ENCODE measurements at regions not wholly inside any gene's neighbourhood (a gene's known extent, or its start where the extent isn't known, plus 50 kb on each side); places are given as distances from the start of the nearest gene placed in this dataset.

GRCh38 chr2:49831698-49832367, 677.5 kb upstream of the FSHR start:
- no peak for ATAC-seq
- Mint-ChIP-seq H3K36me3 (no peaks in the 10 kb centered on the region), H3K4me3 (no peak overlapping the region), H3K27ac (no peak overlapping the region), H3K27me3 (no peaks in the 10 kb centered on the region), H3K9me3 (peaks cover 7% of the 10 kb centered on the region), H3K4me1 (no peaks in the 10 kb centered on the region)

GRCh38 chr2:49830846-49831245, 676.5 kb upstream of the FSHR start:
- peaks cover 9% of the 10 kb centered on the region for H3K9me3 Mint-ChIP-seq
- H3K27ac Mint-ChIP-seq, result no peak overlapping the region
- no peak overlapping the region for H3K4me3 Mint-ChIP-seq
- H3K4me1 Mint-ChIP-seq, result no peaks in the 10 kb centered on the region
- no peaks in the 10 kb centered on the region for H3K36me3 Mint-ChIP-seq
- no peak for ATAC-seq
- no peaks in the 10 kb centered on the region for H3K27me3 Mint-ChIP-seq

GRCh38 chr2:49827366-49827765, 673.1 kb upstream of the FSHR start:
- Mint-ChIP-seq H3K9me3 (peaks cover 22% of the 10 kb centered on the region), H3K27ac (no peak overlapping the region), H3K4me1 (no peaks in the 10 kb centered on the region), H3K36me3 (no peaks in the 10 kb centered on the region), H3K4me3 (no peak overlapping the region), H3K27me3 (no peaks in the 10 kb centered on the region)
- ATAC-seq, result no peak

- no peak overlapping the region for H3K27ac Mint-ChIP-seq
- H3K4me3 Mint-ChIP-seq, result no peak overlapping the region
- no peaks in the 10 kb centered on the region for H3K4me1 Mint-ChIP-seq
- no peaks in the 10 kb centered on the region for H3K27me3 Mint-ChIP-seq
- H3K36me3 Mint-ChIP-seq, result no peaks in the 10 kb centered on the region
- ATAC-seq, result no peak
- no peaks in the 10 kb centered on the region for H3K9me3 Mint-ChIP-seq
Observed at GRCh38 chr2:49813208-49813607, 658.9 kb upstream of the FSHR start.

- no peaks in the 10 kb centered on the region for H3K27me3 Mint-ChIP-seq
Observed at GRCh38 chr2:49812730-49813129, 658.4 kb upstream of the FSHR start.

GRCh38 chr2:49811502-49811901, 657.2 kb upstream of the FSHR start:
- H3K4me3 Mint-ChIP-seq, result no peak overlapping the region
- no peak for ATAC-seq
- no peaks in the 10 kb centered on the region for H3K4me1 Mint-ChIP-seq
- no peaks in the 10 kb centered on the region for H3K27me3 Mint-ChIP-seq
- H3K36me3 Mint-ChIP-seq, result no peaks in the 10 kb centered on the region
- H3K27ac Mint-ChIP-seq, result no peak overlapping the region
- no peaks in the 10 kb centered on the region for H3K9me3 Mint-ChIP-seq

More at GRCh38 chr2:49812730-49813129, 658.4 kb upstream of the FSHR start:
- Mint-ChIP-seq H3K27ac (no peak overlapping the region), H3K9me3 (no peaks in the 10 kb centered on the region), H3K36me3 (no peaks in the 10 kb centered on the region), H3K4me1 (no peaks in the 10 kb centered on the region), H3K4me3 (no peak overlapping the region)
- ATAC-seq, result no peak

GRCh38 chr2:49807689-49808088, 653.4 kb upstream of the FSHR start:
- no peaks in the 10 kb centered on the region for H3K36me3 Mint-ChIP-seq
- ATAC-seq, result no peak
- H3K9me3 Mint-ChIP-seq, result peaks cover 7% of the 10 kb centered on the region
- no peak overlapping the region for H3K27ac Mint-ChIP-seq
- no peak overlapping the region for H3K4me3 Mint-ChIP-seq
- H3K27me3 Mint-ChIP-seq, result no peaks in the 10 kb centered on the region
- H3K4me1 Mint-ChIP-seq, result no peaks in the 10 kb centered on the region

GRCh38 chr2:49804111-49804510, 649.8 kb upstream of the FSHR start:
- no peak for ATAC-seq
- H3K9me3 Mint-ChIP-seq, result peaks cover 13% of the 10 kb centered on the region
- H3K27me3 Mint-ChIP-seq, result no peaks in the 10 kb centered on the region
- H3K36me3 Mint-ChIP-seq, result no peaks in the 10 kb centered on the region
- H3K4me1 Mint-ChIP-seq, result no peaks in the 10 kb centered on the region
- H3K4me3 Mint-ChIP-seq, result no peak overlapping the region
- no peak overlapping the region for H3K27ac Mint-ChIP-seq

GRCh38 chr2:49801898-49802450, 647.7 kb upstream of the FSHR start:
- Mint-ChIP-seq H3K4me1 (no peaks in the 10 kb centered on the region), H3K4me3 (no peak overlapping the region), H3K9me3 (peaks cover 13% of the 10 kb centered on the region), H3K36me3 (no peaks in the 10 kb centered on the region), H3K27me3 (no peaks in the 10 kb centered on the region), H3K27ac (no peak overlapping the region)
- ATAC-seq, result no peak

- Mint-ChIP-seq H3K4me3 (no peak overlapping the region), H3K4me1 (no peaks in the 10 kb centered on the region), H3K27me3 (no peaks in the 10 kb centered on the region), H3K9me3 (peaks cover 13% of the 10 kb centered on the region), H3K36me3 (no peaks in the 10 kb centered on the region), H3K27ac (no peak overlapping the region)
- ATAC-seq, result no peak
Observed at GRCh38 chr2:49798570-49798969, 644.3 kb upstream of the FSHR start.

GRCh38 chr2:49796266-49796665, 642.0 kb upstream of the FSHR start:
- no peak overlapping the region for H3K27ac Mint-ChIP-seq
- peaks cover 7% of the 10 kb centered on the region for H3K9me3 Mint-ChIP-seq
- no peak overlapping the region for H3K4me3 Mint-ChIP-seq
- no peaks in the 10 kb centered on the region for H3K4me1 Mint-ChIP-seq
- no peaks in the 10 kb centered on the region for H3K27me3 Mint-ChIP-seq
- no peak for ATAC-seq
- H3K36me3 Mint-ChIP-seq, result no peaks in the 10 kb centered on the region

- no peak overlapping the region for H3K4me3 Mint-ChIP-seq
- H3K27me3 Mint-ChIP-seq, result no peaks in the 10 kb centered on the region
- peaks cover 5% of the 10 kb centered on the region for H3K9me3 Mint-ChIP-seq
- ATAC-seq, result no peak
- H3K27ac Mint-ChIP-seq, result no peak overlapping the region
- H3K36me3 Mint-ChIP-seq, result no peaks in the 10 kb centered on the region
- H3K4me1 Mint-ChIP-seq, result no peaks in the 10 kb centered on the region
Observed at GRCh38 chr2:49794396-49794795, 640.1 kb upstream of the FSHR start.

GRCh38 chr2:49788300-49788699, 634.0 kb upstream of the FSHR start:
- Mint-ChIP-seq H3K36me3 (no peaks in the 10 kb centered on the region), H3K4me1 (no peaks in the 10 kb centered on the region), H3K4me3 (no peak overlapping the region), H3K27me3 (no peaks in the 10 kb centered on the region), H3K27ac (no peak overlapping the region), H3K9me3 (peaks cover 3% of the 10 kb centered on the region)
- ATAC-seq, result no peak

GRCh38 chr2:49780949-49781348, 626.6 kb upstream of the FSHR start:
- Mint-ChIP-seq H3K36me3 (no peaks in the 10 kb centered on the region), H3K9me3 (no peaks in the 10 kb centered on the region), H3K4me1 (no peaks in the 10 kb centered on the region), H3K27ac (no peak overlapping the region), H3K27me3 (no peaks in the 10 kb centered on the region), H3K4me3 (no peak overlapping the region)
- no peak for ATAC-seq

- peak; percentile 16 for ATAC-seq
- Mint-ChIP-seq H3K27me3 (no peaks in the 10 kb centered on the region), H3K27ac (no peak overlapping the region), H3K4me3 (no peak overlapping the region), H3K9me3 (peaks cover 2% of the 10 kb centered on the region), H3K36me3 (no peaks in the 10 kb centered on the region), H3K4me1 (no peaks in the 10 kb centered on the region)
Observed at GRCh38 chr2:49772299-49772970, 618.1 kb upstream of the FSHR start.

GRCh38 chr2:49770919-49771318, 616.6 kb upstream of the FSHR start:
- Mint-ChIP-seq H3K9me3 (peaks cover 4% of the 10 kb centered on the region), H3K4me1 (no peaks in the 10 kb centered on the region), H3K36me3 (no peaks in the 10 kb centered on the region), H3K27ac (no peak overlapping the region), H3K4me3 (no peak overlapping the region), H3K27me3 (no peaks in the 10 kb centered on the region)
- ATAC-seq, result peak; percentile 39

All from stimulated activated memory B cell treated with anti-CD40 and anti-IgM and Interleukin-4, amounts not matched to agents 10 μg/mL and 1 μg/mL and 100 μg/mL, for 72 hours (primary cell).